NT2/D1 (cell line): ENCODE measurements at regions not wholly inside any gene's neighbourhood (a gene's known extent, or its start where the extent isn't known, plus 50 kb on each side); places are given as distances from the start of the nearest gene placed in this dataset.

Experiments used
- SUZ12 ChIP-seq: IDR thresholded peaks from 2 replicates; pipeline ENCODE4 v1.6.1; 2011; ENCODE audit not compliant: insufficient read length, insufficient read depth; ENCODE audit errors: extremely low read depth
- YY1 ChIP-seq: IDR thresholded peaks from 2 replicates; pipeline ENCODE4 v1.6.1; 2011; ENCODE audit not compliant: insufficient read length, insufficient read depth

- TF ChIP-seq SUZ12 (no peak), YY1 (no peak)
These were observed 316.6 kb downstream of the TPBG start for GRCh38 chr6:82680192-82680591.
